Karpas-422 (cell line): ENCODE measurements at regions not wholly inside any gene's neighbourhood (a gene's known extent, or its start where the extent isn't known, plus 50 kb on each side); places are given as distances from the start of the nearest gene placed in this dataset.

Experiments used
- DNase-seq: peaks from one replicate; pipeline ENCODE4 v3.0.0-alpha.2; 2015
- H2AFZ ChIP-seq: fragments of 200-600 bp; sonication (generic); 2 replicates; pipeline ENCODE4 v1.6.1; 2014; ENCODE audit warnings: antibody characterized with exemption, low read length, mixed read lengths
- H3K27ac ChIP-seq: fragments of 200-600 bp; sonication (generic); 2 replicates; pipeline ENCODE4 v1.5.1; 2014; ENCODE audit warnings: mild to moderate bottlenecking, low read length, moderate library complexity
- H3K27me3 ChIP-seq: fragments of 200-600 bp; sonication (generic); 2 replicates; pipeline ENCODE4 v1.6.1; 2014; ENCODE audit warnings: low read length, mixed read lengths
- H3K36me3 ChIP-seq: fragments of 200-600 bp; sonication (generic); 2 replicates; pipeline ENCODE4 v1.6.1; 2014; ENCODE audit warnings: low read length, mixed read lengths; ENCODE audit not compliant: insufficient read depth
- H3K4me1 ChIP-seq: fragments of 200-600 bp; sonication (generic); 2 replicates; pipeline ENCODE4 v1.6.1; 2014; ENCODE audit warnings: mild to moderate bottlenecking, low read length, mixed read lengths
- H3K4me2 ChIP-seq: fragments of 200-600 bp; sonication (generic); 2 replicates; pipeline ENCODE4 v1.6.1; 2014; ENCODE audit warnings: low read length, low read depth, mild to moderate bottlenecking; ENCODE audit not compliant: poor library complexity, severe bottlenecking
- H3K4me3 ChIP-seq: fragments of 200-600 bp; sonication (generic); 2 replicates; pipeline ENCODE4 v1.5.1; 2014; ENCODE audit warnings: mild to moderate bottlenecking, antibody characterized with exemption, low read length, mixed read lengths
- H3K79me2 ChIP-seq: fragments of 200-600 bp; sonication (generic); 2 replicates; pipeline ENCODE4 v1.6.1; 2014; ENCODE audit warnings: mild to moderate bottlenecking, low read length, mixed read lengths
- H3K9ac ChIP-seq: fragments of 200-600 bp; sonication (generic); 2 replicates; pipeline ENCODE4 v1.6.0; 2014; ENCODE audit warnings: low read length
- H3K9me2 ChIP-seq: fragments of 200-600 bp; sonication (generic), shearing (Covaris generic); replicated peaks from 2 replicates; pipeline ENCODE4 v1.6.0; 2014; ENCODE audit warnings: mild to moderate bottlenecking, low read length, moderate library complexity; ENCODE audit not compliant: insufficient read depth
- H3K9me3 ChIP-seq: fragments of 300-700, 200-600 bp; sonication (generic); 2 replicates; pipeline ENCODE4 v1.6.1; 2014; ENCODE audit warnings: low read length, mixed read lengths
- H4K20me1 ChIP-seq: fragments of 200-600 bp; sonication (generic); 2 replicates; pipeline ENCODE4 v1.6.1; 2014; ENCODE audit warnings: mild to moderate bottlenecking, antibody characterized with exemption, low read length, low read depth; ENCODE audit not compliant: insufficient read depth

- no peaks in the 10 kb centered on the region for H3K27me3 ChIP-seq
Measured at GRCh38 chr4:97106161-97106560, 1037.1 kb downstream of the STPG2 start.

DNA sequence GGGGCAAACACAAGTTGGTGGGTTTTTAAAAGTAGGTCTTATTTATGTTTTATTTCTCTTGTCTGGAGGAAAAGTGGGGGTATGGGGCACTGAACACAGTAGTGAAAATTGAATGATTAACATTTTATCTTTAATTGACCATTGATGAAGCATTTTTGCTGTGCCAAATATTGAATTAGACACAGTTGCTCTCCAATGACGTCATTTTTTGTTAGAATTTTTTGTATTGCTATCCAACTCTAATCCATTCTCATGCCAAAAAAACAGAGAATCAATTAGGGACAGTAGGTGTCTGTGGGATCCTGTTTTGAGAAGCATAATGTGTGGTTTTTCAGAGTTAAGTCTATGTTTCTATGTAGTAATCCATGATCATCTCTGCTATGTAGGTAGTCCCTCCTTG is 1032.8 kb downstream of the STPG2 start:
- no peak overlapping the region for H3K27ac ChIP-seq
- H3K4me3 ChIP-seq = no peak overlapping the region
- H3K9me3 ChIP-seq = peaks cover 9% of the 10 kb centered on the region
- no peaks in the 10 kb centered on the region for H3K36me3 ChIP-seq
- no peak overlapping the region for H3K4me2 ChIP-seq
- H4K20me1 ChIP-seq = no peaks in the 10 kb centered on the region
- H2AFZ ChIP-seq = no peak overlapping the region
- H3K9me2 ChIP-seq = no peaks in the 10 kb centered on the region
- no peaks in the 10 kb centered on the region for H3K79me2 ChIP-seq
- H3K9ac ChIP-seq = no peak overlapping the region
- H3K4me1 ChIP-seq = no peaks in the 10 kb centered on the region
- no peaks in the 10 kb centered on the region for H3K27me3 ChIP-seq
- no peak for DNase-seq

More at GRCh38 chr4:97106161-97106560, 1037.1 kb downstream of the STPG2 start:
- Histone ChIP-seq H3K9me2 (no peaks in the 10 kb centered on the region), H3K79me2 (no peaks in the 10 kb centered on the region), H3K9ac (no peak overlapping the region), H4K20me1 (no peaks in the 10 kb centered on the region), H3K9me3 (peaks cover 3% of the 10 kb centered on the region), H2AFZ (no peak overlapping the region), H3K27ac (no peak overlapping the region), H3K4me2 (no peak overlapping the region), H3K4me3 (no peak overlapping the region), H3K36me3 (no peaks in the 10 kb centered on the region), H3K4me1 (no peaks in the 10 kb centered on the region)
- DNase-seq = no peak

GRCh38 chr4:97116511-97116910 is 1026.8 kb downstream of the STPG2 start:
- H3K4me3 ChIP-seq = no peak overlapping the region
- no peaks in the 10 kb centered on the region for H3K79me2 ChIP-seq
- H4K20me1 ChIP-seq = no peaks in the 10 kb centered on the region
- no peak overlapping the region for H3K4me2 ChIP-seq
- DNase-seq = no peak
- peaks cover 14% of the 10 kb centered on the region for H3K9me3 ChIP-seq
- no peaks in the 10 kb centered on the region for H3K27me3 ChIP-seq
- no peak overlapping the region for H3K27ac ChIP-seq
- no peaks in the 10 kb centered on the region for H3K4me1 ChIP-seq
- no peaks in the 10 kb centered on the region for H3K9me2 ChIP-seq
- no peak overlapping the region for H2AFZ ChIP-seq
- H3K36me3 ChIP-seq = no peaks in the 10 kb centered on the region
- H3K9ac ChIP-seq = no peak overlapping the region

DNA sequence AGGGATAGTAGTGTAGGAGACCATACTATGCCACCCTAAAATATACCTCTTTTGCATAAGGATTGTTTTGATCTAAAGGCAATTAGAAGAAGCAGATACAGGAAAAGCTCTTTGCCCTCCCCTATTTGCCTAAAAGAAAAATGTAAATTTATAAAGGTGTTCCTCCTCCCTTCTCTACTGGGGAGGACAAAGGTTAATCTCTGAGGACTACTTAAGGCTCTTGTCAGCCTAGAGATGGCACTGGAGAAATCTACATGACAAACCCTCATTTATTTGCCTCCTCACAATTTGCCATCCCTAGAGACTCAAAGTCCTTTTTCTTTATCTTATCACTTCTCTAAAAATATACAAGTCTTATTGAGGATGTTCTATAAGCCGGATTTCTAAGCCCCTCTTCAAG is 1021.8 kb downstream of the STPG2 start:
- Histone ChIP-seq H3K4me3 (no peak overlapping the region), H3K27me3 (no peaks in the 10 kb centered on the region), H3K9me2 (no peaks in the 10 kb centered on the region), H2AFZ (no peak overlapping the region), H3K36me3 (no peaks in the 10 kb centered on the region), H4K20me1 (no peaks in the 10 kb centered on the region), H3K4me2 (no peak overlapping the region), H3K9ac (no peak overlapping the region), H3K9me3 (peaks cover 19% of the 10 kb centered on the region), H3K27ac (no peak overlapping the region), H3K4me1 (no peaks in the 10 kb centered on the region), H3K79me2 (no peaks in the 10 kb centered on the region)
- no peak for DNase-seq

DNA sequence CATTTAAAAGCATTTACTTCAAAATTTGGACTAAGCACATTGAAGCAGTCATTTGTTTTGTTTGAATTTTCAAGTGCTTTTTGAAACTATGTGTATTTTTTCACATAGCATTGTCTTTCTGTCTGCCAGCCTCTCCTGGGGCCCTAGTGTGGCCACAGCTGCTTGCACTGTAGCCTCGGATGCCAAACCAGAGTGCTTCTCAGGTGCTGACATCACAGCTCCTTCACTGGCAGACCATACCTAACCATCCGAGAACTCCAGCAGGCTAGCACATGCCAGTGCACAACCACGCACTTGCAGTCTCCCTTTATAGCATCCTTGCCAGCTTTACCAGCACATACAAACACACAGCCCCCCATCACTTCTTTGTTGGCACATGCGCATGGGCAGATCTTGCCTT is 1019.7 kb downstream of the STPG2 start:
- Histone ChIP-seq H3K79me2 (no peaks in the 10 kb centered on the region), H3K9me2 (no peaks in the 10 kb centered on the region), H3K4me3 (no peak overlapping the region), H2AFZ (no peak overlapping the region), H3K4me1 (no peaks in the 10 kb centered on the region), H3K36me3 (no peaks in the 10 kb centered on the region), H3K9me3 (peaks cover 16% of the 10 kb centered on the region), H3K27me3 (no peaks in the 10 kb centered on the region), H3K27ac (no peak overlapping the region), H3K4me2 (no peak overlapping the region), H4K20me1 (no peaks in the 10 kb centered on the region), H3K9ac (no peak overlapping the region)
- DNase-seq = no peak

DNA sequence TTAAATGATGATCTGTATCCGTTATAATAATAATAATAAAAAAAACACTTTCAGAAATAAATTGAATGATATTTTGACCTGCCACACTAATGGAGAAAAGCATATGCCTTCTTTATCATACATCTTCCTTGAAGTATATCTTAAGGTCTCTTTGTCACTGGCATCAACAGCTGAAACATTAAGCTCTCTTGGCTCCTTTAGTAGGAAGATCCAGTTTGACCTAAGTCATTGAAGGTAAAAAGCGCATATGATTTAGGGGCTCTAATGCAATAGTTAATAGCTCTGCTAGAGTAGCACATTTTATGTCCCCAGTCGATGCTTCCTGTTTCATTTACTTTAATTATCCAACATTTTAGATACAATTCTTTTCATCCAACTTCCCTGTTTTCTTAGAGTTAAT is 1010.8 kb downstream of the STPG2 start:
- peaks cover 12% of the 10 kb centered on the region for H3K9me3 ChIP-seq
- H3K9ac ChIP-seq = no peak overlapping the region
- no peak overlapping the region for H3K4me2 ChIP-seq
- H4K20me1 ChIP-seq = no peaks in the 10 kb centered on the region
- H3K27ac ChIP-seq = no peak overlapping the region
- no peaks in the 10 kb centered on the region for H3K79me2 ChIP-seq
- no peaks in the 10 kb centered on the region for H3K4me1 ChIP-seq
- no peaks in the 10 kb centered on the region for H3K36me3 ChIP-seq
- no peak overlapping the region for H2AFZ ChIP-seq
- H3K4me3 ChIP-seq = no peak overlapping the region
- H3K9me2 ChIP-seq = no peaks in the 10 kb centered on the region
- no peak for DNase-seq
- no peaks in the 10 kb centered on the region for H3K27me3 ChIP-seq

GRCh38 chr4:97134456-97134855 is 1008.8 kb downstream of the STPG2 start:
- no peak overlapping the region for H3K9ac ChIP-seq
- no peak overlapping the region for H2AFZ ChIP-seq
- H3K27ac ChIP-seq = no peak overlapping the region
- no peaks in the 10 kb centered on the region for H3K36me3 ChIP-seq
- no peak overlapping the region for H3K4me2 ChIP-seq
- no peaks in the 10 kb centered on the region for H3K79me2 ChIP-seq
- no peaks in the 10 kb centered on the region for H4K20me1 ChIP-seq
- H3K4me1 ChIP-seq = no peaks in the 10 kb centered on the region
- H3K9me2 ChIP-seq = no peaks in the 10 kb centered on the region
- no peaks in the 10 kb centered on the region for H3K27me3 ChIP-seq
- H3K9me3 ChIP-seq = peaks cover 12% of the 10 kb centered on the region
- no peak for DNase-seq
- no peak overlapping the region for H3K4me3 ChIP-seq

- Histone ChIP-seq H2AFZ (no peak overlapping the region), H3K36me3 (no peaks in the 10 kb centered on the region), H3K4me1 (no peaks in the 10 kb centered on the region), H3K9ac (no peak overlapping the region), H3K9me3 (peaks cover 5% of the 10 kb centered on the region; the same call in 1 of the 2 replicates), H3K4me2 (no peak overlapping the region), H3K4me3 (no peak overlapping the region), H3K79me2 (no peaks in the 10 kb centered on the region), H3K9me2 (no peaks in the 10 kb centered on the region), H3K27ac (no peak overlapping the region), H4K20me1 (no peaks in the 10 kb centered on the region), H3K27me3 (no peaks in the 10 kb centered on the region)
- DNase-seq = no peak
Measured at GRCh38 chr4:97139791-97140190, 1003.5 kb downstream of the STPG2 start.

- H3K9me2 ChIP-seq = no peaks in the 10 kb centered on the region
- no peaks in the 10 kb centered on the region for H4K20me1 ChIP-seq
- H3K4me1 ChIP-seq = no peaks in the 10 kb centered on the region
Measured at GRCh38 chr4:97140545-97140944, 1002.7 kb downstream of the STPG2 start.

More at GRCh38 chr4:97140545-97140944, 1002.7 kb downstream of the STPG2 start:
- Histone ChIP-seq H3K79me2 (no peaks in the 10 kb centered on the region), H3K36me3 (no peaks in the 10 kb centered on the region), H3K27me3 (no peaks in the 10 kb centered on the region), H3K27ac (no peak overlapping the region), H3K9me3 (peaks cover 5% of the 10 kb centered on the region; the same call in 1 of the 2 replicates), H3K9ac (no peak overlapping the region), H3K4me3 (no peak overlapping the region), H3K4me2 (no peak overlapping the region), H2AFZ (no peak overlapping the region)
- no peak for DNase-seq
